HG02759 (cell line): ENCODE measurements at regions not wholly inside any gene's neighbourhood (a gene's known extent, or its start where the extent isn't known, plus 50 kb on each side); places are given as distances from the start of the nearest gene placed in this dataset.

ENCODE experiments used
- ATAC-seq: cut with Tn5 transposase; IDR thresholded peaks from one replicate; pipeline ENCODE4 v1.9.1; 2021; ENCODE audit warnings: mild to moderate bottlenecking, moderate library complexity; ENCODE audit not compliant: unreplicated experiment

- ATAC-seq: no peak
Measured at GRCh38 chr1:4851385-4852065, 197.1 kb downstream of the AJAP1 start.

GRCh38 chr1:4848431-4848830 lies 194.0 kb downstream of the AJAP1 start:
- no peak for ATAC-seq

DNA sequence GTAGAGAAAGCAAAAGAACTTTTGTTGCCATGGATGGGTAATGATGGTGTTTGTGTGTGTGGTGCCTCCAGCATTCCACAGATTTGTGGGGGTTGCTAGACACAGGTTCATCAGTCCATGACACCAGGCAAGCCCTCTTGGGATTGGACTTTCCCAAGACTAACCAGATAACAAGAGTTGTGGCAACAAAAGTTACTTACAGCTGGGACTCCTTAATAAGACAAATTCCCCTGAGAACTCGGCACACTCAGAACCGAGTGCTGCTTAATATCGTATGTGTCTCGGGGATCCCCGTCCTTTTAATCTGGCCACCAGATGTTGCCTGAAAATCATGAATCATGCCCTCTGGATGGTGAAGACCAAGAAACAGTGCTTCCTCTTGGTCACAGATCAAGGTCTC lies 193.3 kb downstream of the AJAP1 start:
- ATAC-seq: no peak
